HCEC 1CT (cell line): ENCODE measurements at regions not wholly inside any gene's neighbourhood (a gene's known extent, or its start where the extent isn't known, plus 50 kb on each side); places are given as distances from the start of the nearest gene placed in this dataset.
"Not testable (repeated sequence)": the region's sequence is repeated elsewhere in the genome, so short reads cannot be mapped to it uniquely, and the experiment has no call there.

ENCODE experiments used
- DNase-seq: peaks from one replicate; pipeline ENCODE4 v3.0.0-alpha.2; 2017

DNA sequence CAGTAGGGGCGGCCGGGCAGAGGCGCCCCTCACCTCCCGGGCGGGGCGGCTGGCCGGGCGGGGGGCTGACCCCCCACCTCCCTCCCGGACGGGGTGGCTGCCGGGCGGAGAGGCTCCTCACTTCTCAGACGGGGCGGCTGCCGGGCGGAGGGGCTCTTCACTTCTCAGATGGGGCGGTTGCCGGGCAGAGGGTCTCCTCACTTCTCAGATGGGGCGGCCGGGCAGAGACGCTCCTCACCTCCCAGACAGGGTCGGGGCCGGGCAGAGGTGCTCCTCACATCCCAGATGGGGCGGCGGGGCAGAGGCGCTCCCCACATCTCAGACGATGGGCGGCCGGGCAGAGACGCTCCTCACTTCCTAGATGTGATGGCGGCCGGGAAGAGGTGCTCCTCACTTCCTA is 389.8 kb downstream of the DSEL start:
- DNase-seq: not testable (repeated sequence)

- no peak for DNase-seq
Observed at GRCh38 chr18:67123901-67124300, 392.6 kb downstream of the DSEL start.

DNA sequence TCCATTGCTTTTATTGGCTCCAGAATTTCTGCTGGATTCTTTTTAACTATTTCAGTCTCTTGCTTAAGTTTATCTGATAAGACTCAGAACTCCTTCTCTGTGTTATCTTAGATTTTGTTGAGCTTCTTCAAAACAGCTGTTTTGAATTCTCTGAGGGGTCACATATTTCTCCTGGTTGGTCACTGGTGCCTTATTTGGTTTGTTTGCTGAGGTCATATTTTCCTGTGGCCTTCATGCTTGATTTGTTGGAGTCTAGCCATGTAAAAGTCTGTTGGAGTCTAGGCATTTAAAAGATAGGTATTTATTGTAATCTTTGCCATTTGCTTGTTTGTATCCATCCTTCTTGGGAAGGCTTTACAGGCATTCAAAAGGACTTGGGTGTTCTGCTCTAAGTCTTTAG is 398.7 kb downstream of the DSEL start:
- peak; percentile 8 for DNase-seq

- no peak for DNase-seq
Observed at GRCh38 chr18:67109535-67109934, 407.0 kb downstream of the DSEL start.

DNA sequence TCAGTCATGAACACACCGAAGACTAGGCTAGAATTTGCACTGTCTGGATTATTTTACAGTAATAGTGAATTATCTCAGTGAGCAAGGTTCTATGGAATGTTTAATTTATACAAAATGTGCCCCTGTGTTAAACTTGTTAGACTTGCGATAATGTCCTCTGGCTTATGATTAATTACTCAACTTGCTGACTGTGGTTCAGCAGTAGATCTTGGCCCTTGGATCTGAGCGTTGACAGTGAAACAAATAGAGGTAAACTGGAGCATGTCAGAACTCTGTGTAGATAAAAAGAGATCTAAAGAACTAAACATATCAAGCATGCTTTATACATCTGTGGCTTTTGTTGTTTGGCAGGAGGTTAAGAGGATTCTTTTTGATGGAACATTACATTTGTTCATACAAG is 407.6 kb downstream of the DSEL start:
- DNase-seq: no peak

DNA sequence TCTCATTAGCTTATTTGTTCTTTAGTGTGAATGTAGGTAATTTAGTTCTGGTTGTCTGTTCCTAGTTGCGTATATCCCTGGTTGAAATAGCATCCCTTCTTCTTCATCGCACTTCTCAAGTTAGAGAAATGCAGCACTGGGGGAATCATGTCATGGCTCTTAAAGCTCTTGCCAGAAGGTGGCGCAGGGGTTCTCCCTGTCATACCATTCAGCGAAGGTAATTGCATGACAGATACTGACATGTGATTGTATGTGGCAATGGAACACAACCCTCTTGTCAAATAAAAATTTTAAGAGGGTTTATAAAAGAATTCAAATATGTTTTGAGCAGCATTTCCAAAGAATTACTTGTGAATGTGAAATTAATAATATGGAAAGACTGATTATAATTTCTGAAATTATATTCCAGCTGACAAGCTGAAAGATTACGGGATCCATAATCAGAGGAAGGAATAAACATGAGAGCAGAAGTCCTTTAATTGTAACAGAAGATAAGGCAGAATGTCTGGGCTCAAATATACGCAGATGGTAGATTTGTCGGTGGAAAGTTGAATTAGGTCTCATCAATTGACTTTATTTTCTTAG is 411.7 kb downstream of the DSEL start:
- peak; percentile 70 for DNase-seq

- DNase-seq: no peak
Observed at GRCh38 chr18:67094123-67094522, 422.4 kb downstream of the DSEL start.

DNA sequence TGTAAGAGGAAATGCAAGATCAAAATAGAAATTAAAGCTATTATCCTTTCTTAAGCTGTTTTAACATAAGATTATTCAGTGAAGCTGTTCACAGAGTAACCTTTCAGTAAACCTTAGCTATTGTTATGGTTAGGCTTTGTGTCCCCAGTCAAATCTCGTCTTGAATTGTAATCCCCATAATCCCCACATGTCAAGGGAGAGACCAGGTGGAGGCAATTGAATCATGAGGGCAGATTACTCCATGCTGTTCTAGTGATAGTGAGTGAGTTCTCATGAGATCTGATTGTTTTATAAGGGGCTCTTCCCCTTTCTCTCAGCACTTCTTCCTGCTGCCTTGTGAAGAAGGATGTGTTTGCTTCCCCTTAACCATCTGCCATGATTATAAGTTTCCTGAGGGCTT is 424.4 kb downstream of the DSEL start:
- no peak for DNase-seq

DNA sequence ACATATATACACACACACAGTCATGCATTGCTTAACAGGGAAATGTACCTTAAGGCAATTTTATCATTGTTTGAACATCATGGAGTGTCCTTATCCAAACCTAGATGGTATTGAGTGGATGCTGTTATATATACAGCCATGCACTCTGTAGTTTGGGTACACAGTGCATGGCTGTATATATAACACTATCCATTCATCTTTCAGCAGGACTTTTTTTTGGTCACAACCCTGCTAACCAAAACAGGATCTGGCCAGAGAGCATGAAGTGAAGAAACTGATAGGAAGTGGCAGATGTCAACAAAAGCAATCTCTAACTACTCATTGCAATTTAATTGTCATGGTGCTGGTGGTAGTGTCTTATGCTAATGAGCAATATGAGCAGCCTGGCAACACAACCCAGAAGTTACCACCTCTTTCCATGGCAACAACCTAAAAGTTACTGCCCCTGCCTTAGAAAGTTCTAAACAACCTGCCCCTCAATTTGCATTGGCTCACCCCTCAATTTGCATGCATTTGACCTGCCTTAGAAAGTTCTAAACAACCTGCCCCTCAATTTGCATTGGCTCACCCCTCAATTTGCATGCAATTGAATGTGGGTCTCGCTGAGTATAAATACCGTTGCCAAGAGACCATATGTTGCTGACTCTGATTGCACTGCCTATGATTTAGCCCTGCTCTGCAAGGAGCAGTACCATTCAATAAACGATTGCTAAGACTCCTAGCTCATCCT is 434.9 kb downstream of the DSEL start:
- DNase-seq: no peak

GRCh38 chr18:67080601-67081000 is 435.9 kb downstream of the DSEL start:
- DNase-seq: no peak

DNA sequence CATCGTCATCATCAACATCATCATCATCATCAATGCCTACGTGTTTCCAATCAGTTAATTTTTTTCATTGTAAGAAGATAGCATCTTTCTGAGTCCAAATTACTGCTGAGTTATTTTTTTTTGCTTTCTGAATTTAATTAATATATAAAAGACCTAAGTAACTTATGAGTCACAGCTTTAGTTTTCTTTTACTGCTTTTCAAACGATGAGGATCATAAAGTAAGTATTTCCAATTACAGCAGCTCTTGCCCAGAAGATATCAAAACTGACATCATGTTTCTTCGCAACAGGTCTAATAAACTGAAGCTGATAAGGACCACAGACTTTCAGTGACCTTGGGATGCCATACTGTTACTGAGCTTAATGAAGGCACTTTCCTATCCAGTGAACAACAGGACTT is 442.2 kb downstream of the DSEL start:
- DNase-seq: no peak

DNA sequence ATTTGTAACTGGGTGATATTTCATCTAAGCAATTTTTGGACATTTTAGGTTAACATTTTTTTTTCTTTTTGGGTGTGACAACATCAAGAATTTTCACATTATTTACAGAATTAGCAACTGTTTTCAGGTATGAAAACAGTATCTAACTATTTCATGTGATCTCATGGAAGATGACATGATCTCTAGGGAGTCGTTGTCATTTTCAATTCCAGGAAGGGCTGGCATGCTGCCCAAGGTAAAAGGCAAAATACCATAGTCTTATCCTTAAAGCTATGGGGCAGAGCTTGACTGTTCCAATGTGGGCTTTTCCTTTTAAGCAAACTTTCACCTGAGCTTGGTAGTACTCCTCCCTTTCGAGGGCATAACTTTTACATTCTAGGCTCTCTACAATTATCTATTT is 443.7 kb downstream of the DSEL start:
- DNase-seq: no peak

GRCh38 chr18:67068608-67069007 is 447.9 kb downstream of the DSEL start:
- no peak for DNase-seq

- DNase-seq: no peak
Observed at GRCh38 chr18:67047334-67047733, 443.4 kb upstream of the CDH19 start.

DNA sequence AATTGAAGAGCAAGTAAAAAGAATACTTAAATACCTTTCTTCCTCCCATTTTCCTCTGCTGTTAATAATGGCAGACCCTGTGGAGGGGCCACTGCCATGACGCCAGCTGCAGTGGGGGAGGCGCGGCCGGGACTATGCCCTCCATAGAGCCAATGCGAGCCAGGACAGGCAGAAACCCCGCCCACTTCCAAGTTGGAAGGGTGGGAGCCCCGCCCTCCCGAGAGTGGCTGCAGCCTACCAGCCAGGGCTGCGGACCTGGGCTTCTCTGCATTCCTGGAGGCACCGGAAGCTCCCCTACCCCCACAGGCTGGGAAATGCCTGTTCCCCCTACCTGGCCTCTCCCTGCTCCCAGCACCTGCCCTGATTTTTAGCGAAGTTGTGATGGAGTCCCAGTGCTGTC is 439.4 kb upstream of the CDH19 start:
- no peak for DNase-seq

- DNase-seq: no peak
Observed at GRCh38 chr18:67041334-67041733, 437.4 kb upstream of the CDH19 start.

GRCh38 chr18:67035026-67035425 is 431.1 kb upstream of the CDH19 start:
- no peak for DNase-seq

GRCh38 chr18:67023059-67023458 is 419.2 kb upstream of the CDH19 start:
- no peak for DNase-seq

GRCh38 chr18:67010919-67011318 is 407.0 kb upstream of the CDH19 start:
- peak; percentile 51 for DNase-seq

GRCh38 chr18:67007999-67008398 is 404.1 kb upstream of the CDH19 start:
- no peak for DNase-seq

GRCh38 chr18:67007085-67007484 is 403.2 kb upstream of the CDH19 start:
- no peak for DNase-seq

- DNase-seq: peak; percentile 2
Observed at GRCh38 chr18:67001052-67001451, 397.2 kb upstream of the CDH19 start.

DNA sequence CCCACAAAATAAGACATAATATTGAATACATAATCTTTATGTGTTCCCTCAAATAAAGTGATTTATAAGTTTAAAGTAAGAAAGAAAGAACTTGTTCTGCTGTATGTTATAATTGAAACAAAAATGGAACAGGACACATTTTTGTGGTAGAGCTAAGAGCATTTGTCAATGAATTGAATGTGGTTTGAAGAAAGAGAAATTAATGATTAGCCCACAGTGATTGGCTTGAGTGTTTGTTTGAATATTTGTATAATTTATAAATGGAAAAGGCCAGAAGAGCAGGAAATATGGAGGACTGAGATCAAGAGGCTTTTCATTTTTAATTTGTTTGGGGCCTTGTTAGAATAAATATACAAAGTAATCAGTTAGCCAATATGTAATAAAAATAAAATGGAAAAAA is 395.1 kb upstream of the CDH19 start:
- no peak for DNase-seq

DNA sequence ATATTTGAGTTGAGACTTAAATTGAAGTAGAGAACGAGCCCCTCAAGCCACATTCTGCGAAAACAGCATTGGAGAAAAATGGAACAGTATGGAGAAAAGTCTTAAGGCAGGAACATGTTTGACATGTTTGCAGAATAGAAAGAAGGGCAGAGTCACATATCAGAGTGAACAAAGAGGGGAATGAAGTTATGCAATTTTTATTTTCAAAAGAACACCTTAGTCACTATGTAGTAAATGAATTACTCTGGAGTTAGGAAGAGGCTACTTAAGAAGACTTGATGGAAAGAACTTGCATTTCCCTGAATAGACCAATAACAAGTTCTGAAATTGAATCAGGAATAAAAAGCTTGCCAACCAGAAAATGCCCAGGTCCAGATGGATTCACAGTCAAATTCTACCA is 391.4 kb upstream of the CDH19 start:
- no peak for DNase-seq

DNA sequence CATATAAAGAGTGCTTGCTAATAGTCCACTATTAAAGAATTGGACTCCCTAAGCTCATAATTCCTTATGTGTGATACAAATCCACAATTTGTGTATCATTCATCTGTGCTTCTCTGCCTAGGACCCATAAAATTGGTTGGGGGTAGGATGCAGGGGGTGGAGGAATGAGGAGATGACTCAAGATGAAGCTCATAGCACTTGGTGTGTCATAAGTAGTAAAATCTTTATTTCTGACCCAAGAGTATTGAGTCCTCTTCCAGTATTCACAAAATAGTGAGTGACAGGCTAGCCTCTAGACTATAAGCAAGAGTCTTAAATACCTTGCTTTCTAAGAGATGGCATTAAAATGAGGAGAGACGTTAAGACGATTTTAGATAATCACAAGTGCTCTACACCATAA is 390.9 kb upstream of the CDH19 start:
- no peak for DNase-seq
